Stomach smooth muscle (tissue), 2 donors: ENCODE measurements at regions not wholly inside any gene's neighbourhood (a gene's known extent, or its start where the extent isn't known, plus 50 kb on each side); places are given as distances from the start of the nearest gene placed in this dataset.

Experiments used
- H3K27ac ChIP-seq: one replicate; pipeline ENCODE4 v1.7.0; 2013; ENCODE audit warnings: mild to moderate bottlenecking, low read length, inconsistent platforms
- H3K27me3 ChIP-seq, 2 donors: one replicate each; pipeline ENCODE4 v1.7.0; 2013; ENCODE audit warnings: low read length in 2 of 2; ENCODE audit not compliant: insufficient read depth in 2 of 2, control insufficient read depth in 1 of 2
- H3K36me3 ChIP-seq, 2 donors: one replicate each; pipeline ENCODE4 v1.7.0; 2013; ENCODE audit warnings: low read length in 2 of 2; ENCODE audit not compliant: control insufficient read depth in 2 of 2, insufficient read depth in 2 of 2
- H3K4me1 ChIP-seq: one replicate; pipeline ENCODE4 v1.7.0; 2013; ENCODE audit warnings: low read length; ENCODE audit not compliant: control insufficient read depth, insufficient read depth
- H3K4me3 ChIP-seq, 2 donors: one replicate each; pipeline ENCODE4 v1.7.0; 2013; ENCODE audit warnings: low read length in 2 of 2
- H3K9ac ChIP-seq, 2 donors: one replicate each; pipeline ENCODE4 v1.7.0; 2013; ENCODE audit warnings: low read length in 2 of 2, mild to moderate bottlenecking in 1 of 2
- H3K9me3 ChIP-seq, 2 donors: one replicate each; pipeline ENCODE4 v1.7.0; 2013; ENCODE audit warnings: low read length in 2 of 2; ENCODE audit not compliant: control insufficient read depth in 2 of 2
- donor health status: healthy.
- donor health status: Pancreatic carcinoma.

DNA sequence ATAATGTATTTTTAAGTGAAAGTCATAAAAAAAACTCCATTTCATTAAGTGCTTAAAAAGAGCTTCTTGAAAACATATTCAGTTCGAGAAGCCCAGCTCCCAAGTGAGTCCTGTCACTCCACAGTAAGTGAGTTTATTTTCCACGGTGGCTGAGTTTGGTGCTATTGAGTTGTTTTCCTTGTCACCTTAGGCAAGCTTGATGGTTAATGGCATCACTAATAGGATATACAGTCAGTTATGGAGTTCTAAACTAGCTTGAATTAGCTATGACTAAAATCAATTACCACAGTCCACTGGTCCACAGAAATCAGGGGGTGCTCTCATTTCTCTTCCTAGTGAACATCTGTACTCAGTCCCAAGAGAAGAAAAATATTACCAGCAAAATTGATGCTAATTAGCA, 1526.2 kb upstream of the IGFBP7 start:
- Histone ChIP-seq H3K9ac (no peak overlapping the region), H3K4me1 (no peaks in the 10 kb centered on the region), H3K9me3 (no peaks in the 10 kb centered on the region), H3K4me3 (no peak overlapping the region), H3K27me3 (no peaks in the 10 kb centered on the region), H3K36me3 (no peaks in the 10 kb centered on the region), H3K27ac (no peak overlapping the region)

DNA sequence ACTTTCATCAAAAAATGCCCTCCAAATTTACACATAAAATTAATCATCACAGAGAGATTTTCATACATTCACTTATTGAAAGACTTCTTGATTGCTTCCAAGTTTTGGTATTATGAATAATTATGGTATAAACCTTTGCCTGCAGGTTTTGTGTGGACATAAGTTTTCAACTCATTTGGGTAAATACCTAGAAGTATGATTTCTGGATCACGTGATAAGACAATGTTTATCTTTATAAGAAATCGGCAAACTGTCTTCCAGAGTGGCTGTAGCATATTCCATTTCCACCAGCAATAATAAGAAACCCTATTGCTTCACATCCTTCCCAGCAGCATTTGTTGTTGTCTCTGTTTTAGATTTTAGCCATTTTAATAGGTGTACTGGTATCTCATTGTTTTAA, 1507.0 kb upstream of the IGFBP7 start:
- Histone ChIP-seq H3K9ac (no peak overlapping the region), H3K36me3 (no peaks in the 10 kb centered on the region), H3K27me3 (no peaks in the 10 kb centered on the region), H3K4me1 (no peaks in the 10 kb centered on the region), H3K4me3 (no peak overlapping the region), H3K27ac (no peak overlapping the region), H3K9me3 (no peaks in the 10 kb centered on the region)

DNA sequence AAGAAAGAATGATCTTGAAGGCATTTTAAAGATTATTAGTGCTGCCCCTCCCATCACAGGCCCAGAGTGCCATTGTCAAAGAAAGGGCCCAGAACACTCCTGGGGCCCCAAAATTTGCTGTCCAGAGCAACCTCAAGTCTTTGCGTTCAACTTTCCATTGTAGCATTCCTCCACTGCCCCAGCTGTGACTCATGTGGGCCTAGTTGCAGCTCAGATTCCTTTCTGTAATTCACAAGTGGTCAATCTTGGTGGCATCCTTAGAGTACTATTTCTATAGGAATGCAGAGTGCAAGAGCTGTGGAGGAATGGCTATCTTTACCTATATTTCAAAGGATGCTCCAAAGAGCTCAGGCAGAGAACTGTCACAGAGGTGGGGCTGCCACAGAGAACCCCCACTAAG, 1500.8 kb upstream of the IGFBP7 start:
- H3K36me3 ChIP-seq, result no peaks in the 10 kb centered on the region
- no peak overlapping the region for H3K4me3 ChIP-seq
- no peaks in the 10 kb centered on the region for H3K4me1 ChIP-seq
- H3K9me3 ChIP-seq, result no peaks in the 10 kb centered on the region
- H3K27ac ChIP-seq, result no peak overlapping the region
- no peaks in the 10 kb centered on the region for H3K27me3 ChIP-seq
- H3K9ac ChIP-seq, result no peak overlapping the region

DNA sequence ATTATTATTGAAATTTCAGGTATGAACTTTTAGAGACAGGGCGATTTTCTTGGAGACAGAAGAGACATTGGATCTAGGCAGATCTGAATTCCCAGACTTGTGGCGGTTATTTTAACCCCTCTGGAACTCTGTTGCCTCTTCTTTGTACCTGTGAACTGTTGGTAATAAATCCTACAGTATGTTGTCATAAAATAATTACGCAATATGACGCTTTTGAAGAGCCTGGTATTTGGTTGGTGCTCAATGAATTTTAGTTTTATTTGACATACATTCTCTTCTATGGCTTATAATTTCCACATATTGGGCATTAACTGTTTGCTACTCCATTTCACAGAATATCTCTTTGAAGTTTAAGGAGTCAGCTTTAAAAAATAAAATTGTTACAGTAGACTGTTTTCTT, 1496.1 kb upstream of the IGFBP7 start:
- H3K9ac ChIP-seq, result no peak overlapping the region
- no peak overlapping the region for H3K4me3 ChIP-seq
- H3K9me3 ChIP-seq, result no peaks in the 10 kb centered on the region
- no peaks in the 10 kb centered on the region for H3K4me1 ChIP-seq
- H3K27ac ChIP-seq, result no peak overlapping the region
- no peaks in the 10 kb centered on the region for H3K27me3 ChIP-seq
- H3K36me3 ChIP-seq, result no peaks in the 10 kb centered on the region

DNA sequence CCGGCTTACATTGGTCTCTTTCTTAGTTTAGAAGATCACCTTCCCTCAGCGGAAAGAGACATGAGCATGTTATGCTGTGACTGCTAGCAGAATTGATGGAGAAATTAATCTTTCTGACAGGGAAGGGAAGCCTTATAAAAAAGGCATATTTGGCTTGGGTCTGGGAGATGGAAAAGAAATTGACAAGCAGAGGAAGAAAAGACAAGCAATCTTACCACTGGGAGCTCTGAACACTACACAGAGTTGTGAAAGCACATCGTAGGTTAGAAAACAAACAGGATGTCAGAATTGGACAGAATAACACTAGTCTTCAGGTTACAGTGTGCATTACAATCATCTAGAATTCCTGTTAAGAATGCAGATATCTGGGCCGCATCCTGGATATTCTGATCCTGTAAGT, 1493.8 kb upstream of the IGFBP7 start:
- no peak overlapping the region for H3K9ac ChIP-seq
- H3K36me3 ChIP-seq, result no peaks in the 10 kb centered on the region
- no peaks in the 10 kb centered on the region for H3K9me3 ChIP-seq
- no peaks in the 10 kb centered on the region for H3K4me1 ChIP-seq
- no peaks in the 10 kb centered on the region for H3K27me3 ChIP-seq
- H3K27ac ChIP-seq, result no peak overlapping the region
- no peak overlapping the region for H3K4me3 ChIP-seq

DNA sequence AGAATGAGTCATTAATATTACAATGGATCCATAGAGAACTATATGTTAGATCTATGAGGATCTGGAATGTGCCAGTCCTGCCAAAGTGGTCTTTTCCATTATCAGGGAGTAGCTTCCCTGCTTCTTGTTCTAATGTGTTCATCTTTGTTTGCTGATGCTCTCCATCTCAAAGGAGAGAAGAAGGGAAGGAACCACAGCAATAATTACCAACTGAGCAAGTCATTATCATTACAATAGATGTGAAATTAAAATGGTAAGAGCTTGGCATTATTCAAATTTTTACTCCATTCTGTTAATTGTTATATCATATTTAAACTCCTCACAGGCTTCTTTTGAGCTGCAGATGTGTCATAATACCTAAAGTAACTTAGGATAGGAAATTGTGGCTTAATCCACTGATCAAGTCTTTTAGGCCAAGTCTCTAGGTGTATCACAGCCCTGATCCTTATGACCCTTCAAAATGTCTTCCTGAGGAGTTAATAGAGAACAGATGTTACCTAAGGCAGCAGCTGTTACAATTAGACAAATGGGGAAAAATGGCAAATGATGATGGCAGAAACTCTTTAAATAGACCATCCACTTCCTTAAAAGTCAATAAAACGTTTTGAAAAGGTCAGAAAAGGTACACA, 1492.7 kb upstream of the IGFBP7 start:
- Histone ChIP-seq H3K27ac (no peak overlapping the region), H3K4me1 (no peaks in the 10 kb centered on the region), H3K27me3 (no peaks in the 10 kb centered on the region), H3K9me3 (no peaks in the 10 kb centered on the region), H3K4me3 (no peak overlapping the region), H3K36me3 (no peaks in the 10 kb centered on the region), H3K9ac (no peak overlapping the region)

DNA sequence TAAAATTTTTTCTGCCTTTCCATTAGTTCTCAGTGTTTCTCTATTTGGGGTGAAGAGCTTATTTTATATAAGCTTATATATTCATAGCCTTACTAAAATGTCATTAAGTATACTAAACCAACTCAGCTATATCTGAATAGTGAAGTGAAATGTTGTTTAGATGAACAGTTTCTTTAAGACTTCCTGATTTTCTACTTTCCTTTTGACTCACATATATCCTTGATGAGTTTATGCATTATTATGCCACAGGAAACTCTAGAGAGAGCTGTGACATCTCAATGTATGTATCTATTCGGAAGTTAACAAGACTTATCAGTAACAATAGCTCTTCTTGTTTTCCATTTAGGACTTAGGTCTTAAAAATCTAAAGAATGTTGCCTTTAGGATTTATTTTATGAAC, 1491.8 kb upstream of the IGFBP7 start:
- Histone ChIP-seq H3K27me3 (no peaks in the 10 kb centered on the region), H3K4me1 (no peaks in the 10 kb centered on the region), H3K9me3 (no peaks in the 10 kb centered on the region), H3K36me3 (no peaks in the 10 kb centered on the region), H3K27ac (no peak overlapping the region), H3K9ac (no peak overlapping the region), H3K4me3 (no peak overlapping the region)

DNA sequence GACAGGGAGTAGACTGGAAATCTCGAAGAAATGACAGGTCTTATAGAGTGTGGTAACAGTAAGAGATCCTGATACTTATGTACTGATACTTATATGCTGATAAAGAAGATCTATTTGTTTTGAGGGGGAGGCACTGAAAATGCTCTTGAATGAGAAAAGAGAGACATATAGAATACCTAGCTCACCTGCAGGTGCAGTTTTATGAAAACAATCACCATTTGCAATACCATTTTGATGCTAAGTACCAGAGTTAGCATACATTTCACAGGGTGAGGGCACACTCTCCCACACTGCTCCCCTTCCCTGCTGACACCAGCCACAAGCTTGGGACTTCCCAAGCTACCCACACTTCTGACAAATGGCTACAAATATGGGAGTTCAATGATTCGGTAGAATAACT, 1490.1 kb upstream of the IGFBP7 start:
- no peaks in the 10 kb centered on the region for H3K36me3 ChIP-seq

DNA sequence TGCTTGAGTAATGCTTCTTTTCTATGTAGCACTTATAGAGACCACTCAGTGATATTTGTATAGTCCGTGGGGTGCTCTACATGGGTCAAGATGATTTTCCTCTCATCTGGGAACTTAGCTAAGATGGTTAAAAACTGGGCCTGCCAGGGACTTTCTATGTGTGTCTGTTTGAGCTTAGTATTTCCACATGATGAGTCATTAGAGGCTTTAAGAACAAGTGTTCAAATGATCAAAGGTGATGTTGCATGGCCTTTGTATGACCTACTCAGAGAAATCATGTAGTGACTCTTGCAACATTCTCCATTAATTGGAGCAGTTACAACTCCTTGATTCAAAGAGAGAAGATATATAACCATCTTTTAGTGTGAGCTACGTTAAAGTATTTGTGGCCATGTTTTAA, 1480.5 kb upstream of the IGFBP7 start:
- Histone ChIP-seq H3K4me3 (no peak overlapping the region), H3K36me3 (no peaks in the 10 kb centered on the region), H3K27me3 (no peaks in the 10 kb centered on the region), H3K27ac (no peak overlapping the region), H3K9me3 (peaks cover 0 to 3% of the 10 kb centered on the region in 2 donors), H3K4me1 (no peaks in the 10 kb centered on the region), H3K9ac (no peak overlapping the region)

More for the DNA sequence above, 1490.1 kb upstream of the IGFBP7 start:
- no peak overlapping the region for H3K9ac ChIP-seq
- no peaks in the 10 kb centered on the region for H3K9me3 ChIP-seq
- H3K4me3 ChIP-seq, result no peak overlapping the region
- H3K27me3 ChIP-seq, result no peaks in the 10 kb centered on the region
- H3K27ac ChIP-seq, result no peak overlapping the region
- H3K4me1 ChIP-seq, result no peaks in the 10 kb centered on the region

DNA sequence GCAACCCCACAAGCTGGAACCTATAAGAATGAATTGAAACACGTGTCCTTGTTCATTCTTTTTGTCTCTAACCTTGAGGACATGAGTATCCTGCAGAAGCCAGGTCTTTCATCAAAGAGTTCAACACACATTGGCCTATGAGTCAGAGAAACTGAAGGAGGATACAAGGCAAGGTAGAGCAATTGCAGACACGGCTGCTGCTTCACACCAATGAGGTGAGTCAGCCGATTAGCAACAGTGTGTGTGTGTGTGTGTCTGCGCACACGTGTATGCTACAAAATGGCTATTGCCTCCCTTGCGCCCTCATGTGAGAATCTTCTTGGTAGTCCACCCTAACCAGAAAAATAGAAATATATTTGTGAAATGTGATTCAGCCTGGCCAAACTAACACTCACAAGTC, 1477.7 kb upstream of the IGFBP7 start:
- Histone ChIP-seq H3K4me3 (no peak overlapping the region), H3K27me3 (no peaks in the 10 kb centered on the region), H3K4me1 (no peaks in the 10 kb centered on the region), H3K9ac (no peak overlapping the region), H3K27ac (no peak overlapping the region), H3K36me3 (no peaks in the 10 kb centered on the region), H3K9me3 (peaks cover 0 to 7% of the 10 kb centered on the region in 2 donors)

DNA sequence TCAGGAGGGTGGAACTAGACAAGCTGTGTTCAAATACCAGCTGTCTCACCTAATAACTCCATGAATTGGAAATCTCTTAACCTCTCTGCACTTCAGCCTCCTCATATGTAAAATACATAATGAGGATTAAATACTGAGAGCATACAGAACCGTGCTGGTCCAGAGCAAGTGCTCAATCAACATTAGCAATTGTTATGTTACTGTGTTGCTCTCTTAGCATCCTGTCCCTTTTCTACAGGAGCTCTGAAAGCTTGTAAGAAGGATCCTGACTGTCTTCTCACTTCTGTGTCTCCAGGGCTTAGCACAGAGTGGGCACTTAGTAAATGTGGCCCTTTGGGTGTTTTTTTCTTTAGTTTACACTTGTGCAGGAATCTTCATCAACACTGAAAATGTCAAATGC, 1456.1 kb upstream of the IGFBP7 start:
- Histone ChIP-seq H3K36me3 (no peaks in the 10 kb centered on the region), H3K4me3 (no peak overlapping the region), H3K4me1 (no peaks in the 10 kb centered on the region), H3K27me3 (no peaks in the 10 kb centered on the region), H3K27ac (no peak overlapping the region), H3K9ac (no peak overlapping the region), H3K9me3 (peaks cover 0 to 3% of the 10 kb centered on the region in 2 donors)
